LNCAP (cell line): ENCODE measurements at regions not wholly inside any gene's neighbourhood (a gene's known extent, or its start where the extent isn't known, plus 50 kb on each side); places are given as distances from the start of the nearest gene placed in this dataset.

Source experiments
- TF ChIP-seq, protein P1 (sequence below): fragments of 450-650 bp; IDR thresholded peaks from 2 replicates; pipeline ENCODE4 v1.5.1; 2017; ENCODE audit warnings: mild to moderate bottlenecking

- TF ChIP-seq, protein P1, sequence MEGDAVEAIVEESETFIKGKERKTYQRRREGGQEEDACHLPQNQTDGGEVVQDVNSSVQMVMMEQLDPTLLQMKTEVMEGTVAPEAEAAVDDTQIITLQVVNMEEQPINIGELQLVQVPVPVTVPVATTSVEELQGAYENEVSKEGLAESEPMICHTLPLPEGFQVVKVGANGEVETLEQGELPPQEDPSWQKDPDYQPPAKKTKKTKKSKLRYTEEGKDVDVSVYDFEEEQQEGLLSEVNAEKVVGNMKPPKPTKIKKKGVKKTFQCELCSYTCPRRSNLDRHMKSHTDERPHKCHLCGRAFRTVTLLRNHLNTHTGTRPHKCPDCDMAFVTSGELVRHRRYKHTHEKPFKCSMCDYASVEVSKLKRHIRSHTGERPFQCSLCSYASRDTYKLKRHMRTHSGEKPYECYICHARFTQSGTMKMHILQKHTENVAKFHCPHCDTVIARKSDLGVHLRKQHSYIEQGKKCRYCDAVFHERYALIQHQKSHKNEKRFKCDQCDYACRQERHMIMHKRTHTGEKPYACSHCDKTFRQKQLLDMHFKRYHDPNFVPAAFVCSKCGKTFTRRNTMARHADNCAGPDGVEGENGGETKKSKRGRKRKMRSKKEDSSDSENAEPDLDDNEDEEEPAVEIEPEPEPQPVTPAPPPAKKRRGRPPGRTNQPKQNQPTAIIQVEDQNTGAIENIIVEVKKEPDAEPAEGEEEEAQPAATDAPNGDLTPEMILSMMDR, result no peak
Measured at GRCh38 chr18:8957731-8958130, 144.8 kb upstream of the NDUFV2 start.

GRCh38 chr18:8958660-8959059, 143.8 kb upstream of the NDUFV2 start:
- TF ChIP-seq, protein P1, result no peak

DNA sequence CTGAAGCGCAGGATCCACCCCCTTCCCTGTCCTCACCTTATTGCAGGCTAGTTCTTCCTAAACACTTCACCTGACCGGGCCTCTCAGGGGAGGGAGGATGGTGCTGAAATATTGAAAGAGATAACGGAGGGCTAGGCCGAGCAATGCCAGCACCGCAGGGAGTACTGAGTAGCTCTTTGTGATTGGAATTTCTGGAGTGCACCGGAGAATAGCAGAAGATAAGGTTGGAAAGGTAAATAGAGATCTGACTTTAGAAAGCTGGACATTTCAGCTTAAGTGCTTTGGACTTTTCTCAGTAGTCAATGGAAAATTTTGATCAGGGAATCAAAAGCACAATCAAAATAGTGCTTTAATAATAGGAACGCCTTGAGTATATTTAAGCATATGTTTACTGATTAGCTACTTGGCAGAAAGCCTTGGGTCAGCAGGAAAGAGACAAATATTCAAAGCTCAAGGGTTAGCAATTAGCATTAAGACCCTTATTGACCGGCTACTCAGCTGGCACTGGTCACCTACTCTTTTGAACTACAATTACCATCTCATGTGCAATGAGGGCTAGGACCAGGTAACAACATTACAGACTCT, 142.9 kb upstream of the NDUFV2 start:
- TF ChIP-seq, protein P1, result no peak

DNA sequence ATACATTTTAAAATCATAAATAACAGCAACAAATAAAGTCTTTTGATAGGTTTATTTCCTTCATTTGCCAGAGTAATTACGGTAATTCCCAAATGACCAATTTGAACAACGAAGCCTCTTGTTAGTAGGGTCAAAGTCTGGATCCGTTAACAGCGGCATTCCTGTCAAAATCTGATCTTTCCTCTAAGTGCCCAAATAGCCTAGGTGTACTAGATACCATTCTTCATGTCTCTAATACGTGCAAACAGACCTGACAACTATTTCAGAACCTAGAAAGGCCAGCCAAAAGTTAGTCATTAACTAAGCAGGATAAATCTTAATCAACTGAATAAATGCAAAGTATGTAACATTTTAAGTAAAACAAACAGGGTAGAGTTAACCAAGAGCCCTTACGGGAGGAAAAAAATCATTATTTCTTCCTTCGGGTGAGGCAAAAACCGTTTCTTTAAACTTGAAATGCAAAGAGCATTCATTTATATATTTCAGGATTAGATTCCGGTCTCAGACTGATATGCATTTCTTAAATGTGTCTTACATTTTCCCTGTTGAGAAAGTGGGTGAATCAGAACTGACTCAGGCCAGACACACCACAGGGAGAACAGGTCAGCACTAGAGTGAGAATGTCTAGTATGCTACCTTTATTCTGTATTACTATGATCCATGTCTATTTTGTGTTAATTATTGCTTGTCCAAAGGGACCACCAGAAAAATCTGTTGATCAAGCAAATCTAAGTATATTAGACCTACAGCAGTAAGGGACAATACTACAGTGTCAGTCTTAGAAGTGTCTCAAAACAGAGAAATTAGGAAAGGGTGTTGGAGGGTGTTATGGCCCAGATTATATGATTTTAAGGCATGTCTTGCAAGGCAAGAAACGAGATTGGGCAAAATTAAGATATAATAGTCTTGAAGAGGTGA, 141.5 kb upstream of the NDUFV2 start:
- TF ChIP-seq, protein P1, result no peak

GRCh38 chr18:8962192-8962779, 140.2 kb upstream of the NDUFV2 start:
- TF ChIP-seq, protein P1, result no peak

- TF ChIP-seq, protein P1, result no peak
Measured at GRCh38 chr18:8962855-8963635, 139.5 kb upstream of the NDUFV2 start.

- TF ChIP-seq, protein P1, result no peak
Measured at GRCh38 chr18:8963876-8964275, 138.6 kb upstream of the NDUFV2 start.
